Testis (tissue), 2 donors: ENCODE measurements at regions not wholly inside any gene's neighbourhood (a gene's known extent, or its start where the extent isn't known, plus 50 kb on each side); places are given as distances from the start of the nearest gene placed in this dataset.

Experiments
- DNase-seq: peaks from one replicate; pipeline ENCODE4 v3.0.0-alpha.2; 2019
- H3K27ac ChIP-seq, 2 donors: fragments of 200-600 bp; sonication (generic); one replicate each; pipeline ENCODE4 v1.5.1; 2019
- H3K27me3 ChIP-seq: fragments of 200-600 bp; sonication (generic); one replicate; pipeline ENCODE4 v1.5.1; 2019
- H3K36me3 ChIP-seq: fragments of 200-600 bp; sonication (generic); one replicate; pipeline ENCODE4 v1.5.1; 2017; ENCODE audit warnings: low read depth; ENCODE audit errors: missing control alignments
- H3K4me1 ChIP-seq: fragments of 200-600 bp; sonication (generic); one replicate; pipeline ENCODE4 v1.5.1; 2019
- H3K4me3 ChIP-seq, 2 donors: fragments of 200-600 bp; sonication (generic); one replicate each; pipeline ENCODE4 v1.5.1; 2017 to 2019
- H3K9me3 ChIP-seq: fragments of 200-600 bp; sonication (generic); one replicate; pipeline ENCODE4 v1.5.1; 2017
- POLR2A ChIP-seq: fragments of 450-650 bp; IDR thresholded peaks from one replicate; pipeline ENCODE4 v1.6.1; 2017; ENCODE audit warnings: antibody characterized with exemption, mild to moderate bottlenecking, moderate library complexity
- WGBS, 2 donors: methylation state at CpG; one replicate each; pipeline ENCODE4 v1.1.5; 2018; 5-methylcytosine and 5-hydroxymethylcytosine counted together
- intact Hi-C: fragments of 100-400 bp; cut with DNase I; formaldehyde crosslinking; loops from one replicate; pipeline ENCODE4 v1.15.1; 2023; ENCODE audit warnings: low total_unique reads
- TF ChIP-seq, protein P1 (sequence below), 3 experiments: fragments of 450-650 bp in 2 of 3; fragments of 200-600 bp in 1 of 3; sonication (generic) in 1 of 3; IDR thresholded peaks; one replicate each; pipeline ENCODE4 v1.5.1; 2016 to 2019; ENCODE audit warnings: antibody characterized with exemption in 3 of 3, mild to moderate bottlenecking in 2 of 3, moderate library complexity in 1 of 3

DNA sequence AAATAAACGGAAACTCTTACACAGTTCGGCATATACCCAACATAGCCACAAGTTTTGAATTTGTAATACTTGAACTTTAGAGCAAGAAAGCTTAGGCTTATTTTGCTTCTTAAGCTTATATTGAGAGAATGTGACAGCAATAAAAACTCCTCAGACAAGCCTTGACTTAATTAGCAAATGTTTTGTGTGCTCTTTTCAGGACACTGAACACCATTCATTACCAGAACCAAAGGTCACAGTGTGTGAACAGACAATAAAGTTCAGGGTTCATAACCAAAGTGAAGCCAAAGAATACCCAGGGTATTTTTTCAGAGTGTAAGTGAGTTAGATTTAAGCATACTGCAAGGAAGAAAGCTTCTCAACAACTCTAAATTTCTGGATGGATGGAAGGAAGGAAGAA, 605.8 kb downstream of the METTL4 start:
- TF ChIP-seq, protein P1, sequence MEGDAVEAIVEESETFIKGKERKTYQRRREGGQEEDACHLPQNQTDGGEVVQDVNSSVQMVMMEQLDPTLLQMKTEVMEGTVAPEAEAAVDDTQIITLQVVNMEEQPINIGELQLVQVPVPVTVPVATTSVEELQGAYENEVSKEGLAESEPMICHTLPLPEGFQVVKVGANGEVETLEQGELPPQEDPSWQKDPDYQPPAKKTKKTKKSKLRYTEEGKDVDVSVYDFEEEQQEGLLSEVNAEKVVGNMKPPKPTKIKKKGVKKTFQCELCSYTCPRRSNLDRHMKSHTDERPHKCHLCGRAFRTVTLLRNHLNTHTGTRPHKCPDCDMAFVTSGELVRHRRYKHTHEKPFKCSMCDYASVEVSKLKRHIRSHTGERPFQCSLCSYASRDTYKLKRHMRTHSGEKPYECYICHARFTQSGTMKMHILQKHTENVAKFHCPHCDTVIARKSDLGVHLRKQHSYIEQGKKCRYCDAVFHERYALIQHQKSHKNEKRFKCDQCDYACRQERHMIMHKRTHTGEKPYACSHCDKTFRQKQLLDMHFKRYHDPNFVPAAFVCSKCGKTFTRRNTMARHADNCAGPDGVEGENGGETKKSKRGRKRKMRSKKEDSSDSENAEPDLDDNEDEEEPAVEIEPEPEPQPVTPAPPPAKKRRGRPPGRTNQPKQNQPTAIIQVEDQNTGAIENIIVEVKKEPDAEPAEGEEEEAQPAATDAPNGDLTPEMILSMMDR (IDR thresholded peaks at IDR 0.05) = no peak
- TF ChIP-seq POLR2A = no peak
- 23 to 93% methylated on average over 2 of the region's 2 CpGs for WGBS, 2 donors
- no peak for DNase-seq
- H3K36me3 ChIP-seq = no peaks in the 10 kb centered on the region
- H3K4me1 ChIP-seq = no peaks in the 10 kb centered on the region
- no peak overlapping the region for H3K27ac ChIP-seq
- no peaks in the 10 kb centered on the region for H3K9me3 ChIP-seq
- no peak overlapping the region for H3K4me3 ChIP-seq
- H3K27me3 ChIP-seq = no peaks in the 10 kb centered on the region
- intact Hi-C loops = no loop called here

DNA sequence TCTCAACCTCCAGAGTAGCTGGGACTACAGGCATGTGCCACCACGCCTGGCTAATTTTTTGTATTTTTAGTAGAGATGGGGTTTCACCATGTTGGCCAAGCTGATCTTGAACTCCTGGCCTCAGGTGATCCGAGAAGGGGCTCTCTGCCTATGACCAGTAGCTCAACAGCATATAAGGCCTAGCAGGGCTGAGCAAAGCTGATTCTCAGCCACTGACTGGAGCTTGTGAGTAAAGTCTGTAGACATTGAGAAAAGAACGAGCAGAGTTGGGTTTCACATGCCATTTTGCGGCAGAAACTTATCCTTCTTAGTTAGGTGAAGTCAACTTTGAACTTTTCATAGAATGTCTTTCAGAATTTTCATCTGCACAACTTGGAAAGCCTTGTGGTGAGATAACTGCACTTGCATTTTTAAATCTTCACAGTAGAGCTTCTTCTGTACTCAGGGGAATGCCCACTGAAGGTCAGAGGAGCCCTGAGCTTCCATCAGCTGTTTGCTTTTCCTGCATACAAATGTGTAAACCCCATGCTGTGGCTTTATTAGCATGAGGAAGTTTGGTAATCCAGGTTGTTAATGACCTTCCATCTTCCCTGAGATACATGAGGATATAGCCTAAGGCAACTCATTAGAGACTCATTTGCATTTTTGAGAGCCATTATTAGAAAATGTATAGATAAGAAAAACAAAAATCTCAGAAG, 602.4 kb downstream of the METTL4 start:
- intact Hi-C loops = no loop called here
- TF ChIP-seq, protein P1 (IDR thresholded peaks at IDR 0.05) = no peak
- no peak for TF ChIP-seq POLR2A
- DNase-seq = no peak
- no peak overlapping the region for H3K27ac ChIP-seq
- no peaks in the 10 kb centered on the region for H3K4me1 ChIP-seq
- H3K9me3 ChIP-seq = no peaks in the 10 kb centered on the region
- no peak overlapping the region for H3K4me3 ChIP-seq
- WGBS, 2 donors = 85 to 93% methylated on average over 4 of the region's 4 CpGs
- no peaks in the 10 kb centered on the region for H3K27me3 ChIP-seq
- no peaks in the 10 kb centered on the region for H3K36me3 ChIP-seq

DNA sequence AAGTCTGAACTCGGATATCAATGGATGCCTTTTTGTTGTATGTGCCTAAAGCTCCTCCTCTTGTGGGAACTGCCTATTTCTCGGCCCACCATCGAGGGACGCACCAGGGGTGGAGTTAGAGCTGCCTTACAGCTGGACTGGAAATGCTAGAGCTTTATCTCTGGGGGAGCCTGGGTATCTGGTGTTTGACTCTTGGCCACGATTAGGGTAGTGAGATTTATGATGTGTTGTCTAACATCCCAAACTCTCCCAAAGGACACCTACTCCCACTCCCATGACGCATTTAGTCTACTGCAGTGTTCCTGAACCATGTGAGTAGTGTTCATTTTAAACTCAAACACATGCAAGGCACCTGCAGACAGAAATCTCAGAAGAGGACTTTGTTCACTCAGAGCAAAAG, 594.8 kb downstream of the METTL4 start:
- Histone ChIP-seq H3K4me3 (no peak overlapping the region), H3K9me3 (no peaks in the 10 kb centered on the region), H3K4me1 (no peaks in the 10 kb centered on the region), H3K27ac (no peak overlapping the region), H3K27me3 (no peaks in the 10 kb centered on the region), H3K36me3 (no peaks in the 10 kb centered on the region)
- DNase-seq = no peak
- intact Hi-C loops = no loop called here
- 31 to 36% methylated on average over 6 of the region's 6 CpGs for whole genome bisulfite sequencing, 2 donors
- no peak for TF ChIP-seq POLR2A
- TF ChIP-seq, protein P1 (IDR thresholded peaks at IDR 0.05) = no peak

DNA sequence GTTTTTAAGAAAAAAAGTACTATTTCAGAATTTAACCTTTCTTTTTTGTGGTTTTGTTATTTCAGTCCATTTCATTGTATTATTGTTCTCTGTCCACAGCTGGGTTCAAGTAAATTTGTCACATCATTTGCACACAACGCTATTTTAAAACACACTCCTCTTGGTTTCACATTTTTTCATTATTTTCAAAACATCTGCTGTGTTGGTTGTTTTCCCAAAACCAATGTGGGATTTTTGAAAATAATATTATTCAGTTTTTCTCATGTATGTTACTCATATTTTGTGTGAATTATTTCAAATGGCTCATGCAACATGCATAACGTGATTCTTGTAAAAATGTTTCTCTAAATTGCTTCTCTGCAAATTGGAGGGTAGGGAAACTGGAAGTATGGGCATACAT, 589.2 kb downstream of the METTL4 start:
- no peaks in the 10 kb centered on the region for H3K4me1 ChIP-seq
- DNase-seq = no peak
- TF ChIP-seq, protein P1 (IDR thresholded peaks at IDR 0.05) = no peak
- TF ChIP-seq POLR2A = no peak
- 76 to 80% methylated on average over 2 of the region's 2 CpGs for WGBS, 2 donors
- H3K4me3 ChIP-seq = no peak overlapping the region
- intact Hi-C loops = no loop called here
- H3K36me3 ChIP-seq = no peaks in the 10 kb centered on the region
- H3K27me3 ChIP-seq = no peaks in the 10 kb centered on the region
- H3K27ac ChIP-seq = no peak overlapping the region
- H3K9me3 ChIP-seq = no peaks in the 10 kb centered on the region
